HCT116 (cell line): ENCODE measurements at regions not wholly inside any gene's neighbourhood (a gene's known extent, or its start where the extent isn't known, plus 50 kb on each side); places are given as distances from the start of the nearest gene placed in this dataset.

Experiments
- EZH2 ChIP-seq: fragments of 200-600 bp; sonication (generic); IDR thresholded peaks from 2 replicates; pipeline ENCODE4 v1.6.1; 2017; ENCODE audit warnings: antibody characterized with exemption, mixed run types
- SP1 ChIP-seq: IDR thresholded peaks from 2 replicates; pipeline ENCODE4 v1.6.1; 2012; ENCODE audit warnings: low read depth
- SRF ChIP-seq: IDR thresholded peaks from 2 replicates; pipeline ENCODE4 v1.6.1; 2012; ENCODE audit warnings: low read depth
- TCF7L2 ChIP-seq: IDR thresholded peaks from 2 replicates; pipeline ENCODE4 v1.7.0; 2011; ENCODE audit warnings: borderline replicate concordance, inconsistent platforms; ENCODE audit not compliant: insufficient read depth, insufficient read length; ENCODE audit errors: extremely low read depth
- TF ChIP-seq, protein P1 (sequence below), 3 experiments: fragments of 200-600 bp in 1 of 3; sonication (generic) in 1 of 3; IDR thresholded peaks in 2 of 3; conservative IDR thresholded peaks in 1 of 3; 2 replicates each; pipeline ENCODE4 v1.5.1; 2012 to 2017; ENCODE audit warnings: low read depth in 2 of 3, low read length in 2 of 3, antibody characterized with exemption in 1 of 3, borderline replicate concordance in 1 of 3, control low read depth in 1 of 3, mild to moderate bottlenecking in 1 of 3, mixed read lengths in 1 of 3, mixed run types in 1 of 3, moderate library complexity in 1 of 3; ENCODE audit not compliant: insufficient read depth in 1 of 3
- TF ChIP-seq, protein P2 (sequence below): IDR thresholded peaks from 2 replicates; pipeline ENCODE4 v1.6.1; 2012; ENCODE audit warnings: low read depth

DNA sequence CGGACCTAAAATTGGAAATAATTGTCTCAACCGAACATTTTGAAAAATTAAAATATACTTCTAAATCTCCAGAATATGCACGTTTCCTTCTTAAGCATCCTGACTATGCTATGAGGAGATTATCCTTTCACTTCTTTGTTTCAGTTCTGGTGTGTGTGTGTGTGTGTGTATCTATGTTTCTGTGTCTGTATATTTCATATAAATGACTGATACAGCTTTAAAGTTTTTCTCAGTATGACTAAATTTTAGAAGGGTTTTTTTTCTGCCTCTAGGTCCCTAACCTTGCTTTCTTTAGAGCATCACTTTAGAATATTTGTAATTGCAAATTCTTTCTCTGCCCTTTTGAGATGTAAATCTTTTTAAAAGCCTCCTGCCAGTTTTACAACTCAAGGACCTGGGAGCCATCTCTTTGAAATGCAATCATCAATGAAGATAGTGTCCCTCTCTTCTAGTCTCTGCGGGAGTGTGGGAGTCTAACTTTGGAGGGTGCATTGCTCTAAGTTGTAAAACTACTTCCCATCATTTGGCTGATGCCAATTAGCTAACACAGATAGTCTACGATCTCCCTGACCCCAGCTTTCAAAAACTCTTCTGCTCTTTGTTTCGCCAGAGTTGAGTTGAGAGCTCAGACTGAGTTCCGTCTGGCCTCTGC, 782.0 kb upstream of the ZWINT start:
- TF ChIP-seq, protein P1, sequence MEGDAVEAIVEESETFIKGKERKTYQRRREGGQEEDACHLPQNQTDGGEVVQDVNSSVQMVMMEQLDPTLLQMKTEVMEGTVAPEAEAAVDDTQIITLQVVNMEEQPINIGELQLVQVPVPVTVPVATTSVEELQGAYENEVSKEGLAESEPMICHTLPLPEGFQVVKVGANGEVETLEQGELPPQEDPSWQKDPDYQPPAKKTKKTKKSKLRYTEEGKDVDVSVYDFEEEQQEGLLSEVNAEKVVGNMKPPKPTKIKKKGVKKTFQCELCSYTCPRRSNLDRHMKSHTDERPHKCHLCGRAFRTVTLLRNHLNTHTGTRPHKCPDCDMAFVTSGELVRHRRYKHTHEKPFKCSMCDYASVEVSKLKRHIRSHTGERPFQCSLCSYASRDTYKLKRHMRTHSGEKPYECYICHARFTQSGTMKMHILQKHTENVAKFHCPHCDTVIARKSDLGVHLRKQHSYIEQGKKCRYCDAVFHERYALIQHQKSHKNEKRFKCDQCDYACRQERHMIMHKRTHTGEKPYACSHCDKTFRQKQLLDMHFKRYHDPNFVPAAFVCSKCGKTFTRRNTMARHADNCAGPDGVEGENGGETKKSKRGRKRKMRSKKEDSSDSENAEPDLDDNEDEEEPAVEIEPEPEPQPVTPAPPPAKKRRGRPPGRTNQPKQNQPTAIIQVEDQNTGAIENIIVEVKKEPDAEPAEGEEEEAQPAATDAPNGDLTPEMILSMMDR (IDR thresholded peaks at IDR 0.05 in 2 of 3, conservative IDR thresholded peaks at IDR 0.05 in 1 of 3; ENCODE audit: borderline replicate concordance in 1 of 3, insufficient read depth in 1 of 3, low read depth in 2 of 3, low read length in 2 of 3): no peak
- TF ChIP-seq SP1: no peak
- TF ChIP-seq SRF: no peak
- no peak for TF ChIP-seq TCF7L2
- TF ChIP-seq, protein P2, sequence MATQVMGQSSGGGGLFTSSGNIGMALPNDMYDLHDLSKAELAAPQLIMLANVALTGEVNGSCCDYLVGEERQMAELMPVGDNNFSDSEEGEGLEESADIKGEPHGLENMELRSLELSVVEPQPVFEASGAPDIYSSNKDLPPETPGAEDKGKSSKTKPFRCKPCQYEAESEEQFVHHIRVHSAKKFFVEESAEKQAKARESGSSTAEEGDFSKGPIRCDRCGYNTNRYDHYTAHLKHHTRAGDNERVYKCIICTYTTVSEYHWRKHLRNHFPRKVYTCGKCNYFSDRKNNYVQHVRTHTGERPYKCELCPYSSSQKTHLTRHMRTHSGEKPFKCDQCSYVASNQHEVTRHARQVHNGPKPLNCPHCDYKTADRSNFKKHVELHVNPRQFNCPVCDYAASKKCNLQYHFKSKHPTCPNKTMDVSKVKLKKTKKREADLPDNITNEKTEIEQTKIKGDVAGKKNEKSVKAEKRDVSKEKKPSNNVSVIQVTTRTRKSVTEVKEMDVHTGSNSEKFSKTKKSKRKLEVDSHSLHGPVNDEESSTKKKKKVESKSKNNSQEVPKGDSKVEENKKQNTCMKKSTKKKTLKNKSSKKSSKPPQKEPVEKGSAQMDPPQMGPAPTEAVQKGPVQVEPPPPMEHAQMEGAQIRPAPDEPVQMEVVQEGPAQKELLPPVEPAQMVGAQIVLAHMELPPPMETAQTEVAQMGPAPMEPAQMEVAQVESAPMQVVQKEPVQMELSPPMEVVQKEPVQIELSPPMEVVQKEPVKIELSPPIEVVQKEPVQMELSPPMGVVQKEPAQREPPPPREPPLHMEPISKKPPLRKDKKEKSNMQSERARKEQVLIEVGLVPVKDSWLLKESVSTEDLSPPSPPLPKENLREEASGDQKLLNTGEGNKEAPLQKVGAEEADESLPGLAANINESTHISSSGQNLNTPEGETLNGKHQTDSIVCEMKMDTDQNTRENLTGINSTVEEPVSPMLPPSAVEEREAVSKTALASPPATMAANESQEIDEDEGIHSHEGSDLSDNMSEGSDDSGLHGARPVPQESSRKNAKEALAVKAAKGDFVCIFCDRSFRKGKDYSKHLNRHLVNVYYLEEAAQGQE: no peak
- no peak for TF ChIP-seq EZH2
